HG02588 (cell line): ENCODE measurements at regions not wholly inside any gene's neighbourhood (a gene's known extent, or its start where the extent isn't known, plus 50 kb on each side); places are given as distances from the start of the nearest gene placed in this dataset.
"Not testable (repeated sequence)": the region's sequence is repeated elsewhere in the genome, so short reads cannot be mapped to it uniquely, and the experiment has no call there.

Experiments used
- ATAC-seq: cut with Tn5 transposase; IDR thresholded peaks from one replicate; pipeline ENCODE4 v1.9.1; 2021; ENCODE audit warnings: mild to moderate bottlenecking, moderate library complexity; ENCODE audit not compliant: unreplicated experiment

DNA sequence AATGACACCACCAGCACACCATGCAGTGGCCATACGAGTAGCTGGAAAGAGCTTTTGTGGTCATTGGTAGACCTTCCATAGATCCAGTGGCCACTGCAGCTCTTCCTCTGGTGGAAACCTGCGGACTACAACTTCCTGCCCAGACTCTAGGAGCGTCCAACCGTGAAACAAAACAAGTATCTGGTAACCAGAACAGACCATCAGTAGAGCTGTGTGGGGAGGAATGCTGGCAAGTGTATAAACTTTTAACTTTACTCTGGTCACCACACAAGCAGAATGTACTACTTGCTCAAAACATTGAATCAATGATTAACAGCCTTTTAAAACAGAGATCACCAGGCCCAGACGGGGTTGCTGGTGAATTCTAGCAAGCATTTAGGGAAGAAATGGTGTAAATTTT, 154.7 kb upstream of the DGKB start:
- ATAC-seq = no peak

DNA sequence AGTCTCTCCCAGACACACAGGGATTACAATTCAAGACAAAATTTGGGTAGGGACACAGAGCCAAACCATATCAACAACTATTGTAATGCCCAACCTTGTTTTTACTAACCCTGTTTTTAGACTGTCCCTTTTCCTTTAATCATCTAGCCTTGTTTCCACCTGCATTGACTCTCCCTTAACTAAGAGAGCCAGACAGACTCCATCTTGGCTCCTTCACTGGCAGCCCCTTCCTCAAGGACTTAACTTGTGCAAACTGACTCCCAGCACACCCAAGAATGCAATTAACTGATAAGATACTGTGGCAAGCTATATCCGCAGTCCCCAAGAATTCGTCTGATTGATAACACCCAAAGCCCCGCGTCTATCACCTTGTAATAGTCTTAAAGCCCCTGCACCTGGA, 151.8 kb upstream of the DGKB start:
- ATAC-seq = not testable (repeated sequence)

DNA sequence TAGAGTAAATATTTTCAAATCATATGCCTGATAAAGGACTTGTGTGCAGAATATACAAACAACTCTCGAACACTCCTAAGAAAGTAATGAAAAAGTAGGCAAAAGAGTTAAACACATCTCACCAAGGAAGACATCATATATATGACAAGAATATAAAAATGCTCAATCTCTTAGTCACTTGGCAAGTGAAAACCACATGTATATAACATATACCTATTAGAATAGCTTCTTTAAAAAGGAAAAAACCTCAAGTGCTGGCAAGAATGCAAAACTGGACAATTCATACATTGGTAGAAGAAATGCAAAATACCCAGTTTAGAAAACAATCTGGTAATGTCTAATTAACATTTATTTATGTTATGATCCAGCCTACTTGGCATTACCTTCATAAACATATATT, 146.6 kb upstream of the DGKB start:
- no peak for ATAC-seq

DNA sequence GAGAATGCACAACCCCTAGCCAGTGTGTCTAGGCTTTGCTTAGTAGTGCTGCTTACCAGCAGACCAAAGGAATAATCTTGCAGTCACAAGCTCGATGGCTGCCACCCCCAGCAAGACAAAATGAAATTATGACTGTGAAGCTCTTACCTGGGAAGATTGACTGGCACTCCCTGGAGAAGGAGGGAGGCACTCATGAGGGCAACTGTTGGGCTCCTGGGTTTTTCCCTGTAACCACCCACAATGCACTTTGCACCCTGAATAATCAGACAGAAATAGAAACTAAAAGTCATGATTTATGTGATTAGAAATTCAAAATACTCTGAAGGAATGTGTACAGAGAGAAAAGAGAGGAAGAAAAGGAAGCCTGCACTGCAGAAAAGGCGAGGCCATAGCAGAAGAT, 144.3 kb upstream of the DGKB start:
- no peak for ATAC-seq

DNA sequence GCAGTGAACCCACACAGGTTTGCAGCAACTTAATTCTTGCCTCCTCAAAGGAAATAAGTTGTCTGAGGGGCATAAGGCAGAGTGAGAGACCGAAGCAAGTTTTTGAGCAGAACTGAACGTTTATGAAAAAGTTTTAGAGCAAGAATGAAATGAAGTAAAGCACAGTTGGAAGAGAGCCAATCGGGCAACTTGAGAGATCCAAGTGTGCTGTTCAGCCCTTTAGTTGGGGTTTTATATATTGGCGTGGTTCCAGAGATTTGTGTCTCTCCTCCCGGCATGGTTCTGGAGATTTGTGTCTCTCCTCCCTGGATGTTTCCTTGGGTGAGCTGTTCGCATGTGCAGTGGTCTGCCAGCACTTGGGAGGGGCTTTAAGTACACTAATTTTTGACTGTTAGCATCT, 141.4 kb upstream of the DGKB start:
- ATAC-seq = no peak

DNA sequence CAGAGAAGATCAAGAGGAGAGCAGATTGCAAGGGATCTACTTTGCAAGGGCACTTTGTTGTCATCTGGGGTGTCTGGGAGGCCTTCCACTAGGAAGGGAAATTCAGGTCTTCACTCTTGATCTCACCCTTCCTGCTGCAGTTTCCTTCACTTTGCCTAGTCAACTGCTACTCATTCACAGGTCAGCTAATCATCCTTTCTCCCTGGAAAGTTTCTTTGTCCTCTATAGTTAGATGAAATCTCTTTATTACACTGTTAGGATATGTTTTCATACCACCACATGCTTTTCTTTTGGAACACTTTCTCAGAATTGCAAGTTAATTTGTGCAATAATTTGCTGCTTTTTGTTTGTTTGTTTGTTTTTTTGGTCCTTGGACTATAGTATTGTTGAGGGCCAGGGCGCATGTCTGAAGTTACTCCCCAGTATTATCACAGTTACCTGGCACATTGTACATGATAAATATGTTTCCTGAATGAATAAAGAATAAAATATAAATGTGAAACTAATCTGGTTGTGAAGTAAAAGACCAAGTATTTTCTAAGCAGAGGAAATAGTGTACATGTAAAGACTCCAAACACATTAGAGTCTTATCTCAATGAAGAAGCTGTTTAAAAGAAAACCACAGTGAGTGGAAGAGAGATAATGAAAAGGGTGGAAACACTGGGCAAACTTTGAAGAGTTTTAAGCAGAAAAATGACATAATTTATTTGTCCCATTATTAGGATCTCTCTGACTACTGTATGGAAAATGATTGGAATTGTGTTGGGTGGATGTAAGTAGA, 139.9 kb upstream of the DGKB start:
- no peak for ATAC-seq

DNA sequence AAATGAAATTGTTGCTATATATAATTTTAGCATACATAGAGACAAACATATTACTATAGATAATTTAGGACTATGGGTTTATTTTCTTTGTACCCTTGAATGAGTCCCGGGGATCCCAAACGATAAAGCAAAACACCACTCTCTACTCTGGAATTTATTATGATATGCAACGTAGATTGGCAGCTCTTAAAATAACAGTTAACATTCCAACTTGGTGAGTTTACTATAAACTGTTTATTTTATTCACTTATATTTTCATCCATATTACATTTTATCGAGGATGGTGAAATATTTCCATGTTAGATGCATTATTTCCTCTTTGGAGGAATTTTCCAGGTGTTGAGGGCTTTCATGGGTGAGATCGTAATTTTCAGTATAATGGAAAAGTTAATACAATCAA, 138.7 kb upstream of the DGKB start:
- ATAC-seq = no peak

DNA sequence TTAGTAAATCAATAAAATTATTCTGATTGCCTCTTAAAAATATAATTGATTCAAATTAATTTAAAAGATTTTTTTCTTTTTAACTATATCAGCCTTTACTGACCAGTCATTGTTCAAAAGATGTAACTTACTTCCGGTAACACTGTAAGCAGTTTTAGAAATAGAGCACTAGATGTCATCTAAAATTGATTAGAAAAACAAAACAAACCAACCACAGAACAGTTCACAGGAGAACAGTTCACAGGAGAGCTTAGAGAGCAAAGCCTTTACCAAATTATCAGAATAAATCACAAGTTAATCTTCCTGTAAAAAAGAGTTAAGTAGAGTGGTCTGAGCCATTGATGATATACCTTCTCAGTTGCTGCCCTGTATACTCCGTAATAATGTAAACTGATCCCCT, 133.3 kb upstream of the DGKB start:
- no peak for ATAC-seq

DNA sequence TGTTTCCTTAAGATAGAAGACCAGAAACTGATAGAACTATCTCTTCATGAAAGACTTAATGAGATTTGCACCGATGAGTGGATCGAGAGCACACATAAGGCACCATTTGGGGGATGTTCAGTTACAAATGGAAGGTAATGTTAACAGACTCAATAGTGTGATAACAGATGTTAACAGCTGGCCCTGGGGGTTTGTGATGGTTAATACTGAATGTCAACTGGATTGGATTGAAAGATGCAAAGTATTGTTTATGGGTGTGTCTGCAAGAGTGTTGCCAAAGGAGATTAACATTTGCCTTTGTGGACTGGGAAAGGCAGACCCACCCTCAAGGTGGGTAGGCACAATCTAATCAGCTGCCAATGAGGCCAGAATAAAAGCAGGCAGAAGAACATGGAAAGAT, 130.5 kb upstream of the DGKB start:
- ATAC-seq = no peak

DNA sequence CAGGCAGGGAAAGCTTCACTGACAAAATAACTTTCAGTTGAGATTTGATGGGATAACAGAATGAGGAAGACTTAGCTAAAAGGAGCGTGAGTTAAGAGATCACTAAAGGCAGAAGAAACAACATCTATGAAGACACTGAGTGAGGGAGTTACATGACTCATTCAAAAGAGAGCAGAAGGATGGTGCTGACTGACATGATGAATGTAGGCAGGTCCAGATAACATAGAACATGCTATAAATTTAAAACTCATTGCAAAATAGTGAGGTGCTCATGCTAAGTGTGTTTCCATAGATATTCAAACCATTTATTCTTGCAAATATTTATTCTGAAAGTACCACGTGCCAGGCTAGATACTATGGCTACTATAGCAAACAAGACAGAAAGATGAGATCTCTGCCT, 116.4 kb upstream of the DGKB start:
- no peak for ATAC-seq

DNA sequence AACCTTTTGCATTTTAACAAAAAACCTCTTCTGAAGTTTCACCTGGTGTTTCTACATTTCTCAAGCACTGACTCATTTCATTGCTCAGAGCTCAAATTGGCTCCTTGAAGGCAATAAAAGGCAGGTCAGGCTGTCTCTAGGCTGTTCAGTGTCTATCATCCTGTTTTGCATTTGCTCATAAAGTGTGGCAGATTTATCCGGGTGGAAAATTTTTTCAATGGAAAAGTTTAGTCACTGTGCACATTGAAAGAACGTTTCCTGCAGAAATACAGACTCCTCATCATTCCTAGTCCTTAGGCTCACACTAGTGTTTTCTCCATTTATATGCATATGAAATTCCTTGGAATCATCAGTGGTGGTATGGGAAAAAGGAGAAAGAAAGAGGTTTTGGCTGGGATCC, 114.2 kb upstream of the DGKB start:
- ATAC-seq = no peak

DNA sequence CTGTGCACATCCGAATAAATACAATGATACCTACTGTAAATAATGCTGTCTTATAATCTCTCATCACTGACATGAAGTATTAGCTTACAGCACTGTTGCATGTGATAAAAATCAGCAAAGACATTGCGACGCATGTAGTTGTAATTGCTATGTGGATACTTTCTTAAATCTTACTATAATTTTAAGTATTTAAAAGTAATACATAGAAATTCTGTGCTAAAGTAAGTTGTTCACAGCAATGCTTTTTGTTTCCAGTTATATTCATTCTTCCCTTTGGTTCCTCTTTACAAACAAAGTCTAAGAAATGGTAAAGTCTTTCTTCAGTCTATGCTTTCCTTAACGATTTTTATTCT, 113.7 kb upstream of the DGKB start:
- ATAC-seq = no peak

DNA sequence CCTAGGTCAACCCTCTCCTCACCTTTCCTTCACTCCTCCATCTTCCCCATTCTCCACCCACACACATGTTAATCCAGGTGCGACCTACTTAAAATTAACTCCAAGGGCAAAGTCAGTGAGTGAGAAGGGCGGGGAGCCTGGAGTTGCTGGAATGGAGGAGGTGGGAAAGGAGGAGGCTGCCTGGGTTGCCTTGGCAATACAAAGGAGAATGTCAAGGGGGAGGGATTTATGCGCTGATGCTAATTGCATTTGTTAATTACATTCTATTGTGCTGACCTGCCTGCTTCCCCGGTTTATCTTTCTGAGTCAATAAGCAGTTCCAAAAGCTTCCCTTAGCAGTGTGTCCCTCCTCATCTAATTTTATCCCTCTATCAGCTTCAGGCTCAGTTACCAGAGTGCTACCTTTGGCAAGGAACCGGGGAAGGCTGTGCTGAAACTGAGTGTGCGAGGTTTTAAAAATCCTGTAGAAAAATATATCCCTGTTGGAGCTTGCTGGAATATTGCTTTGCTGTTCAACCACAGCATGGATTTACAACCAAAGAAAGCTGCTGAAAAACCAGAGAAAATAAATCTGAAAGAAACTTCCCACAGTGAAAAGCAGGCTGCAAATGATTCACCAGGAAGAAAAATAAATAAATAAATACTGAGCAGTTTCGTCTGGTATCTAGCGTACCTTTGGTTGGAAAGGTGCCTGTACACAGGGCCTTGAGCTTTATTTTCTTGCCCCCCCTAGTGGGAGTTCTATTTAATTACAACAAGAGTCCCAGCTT, 113.2 kb upstream of the DGKB start:
- peak; percentile 90 for ATAC-seq

DNA sequence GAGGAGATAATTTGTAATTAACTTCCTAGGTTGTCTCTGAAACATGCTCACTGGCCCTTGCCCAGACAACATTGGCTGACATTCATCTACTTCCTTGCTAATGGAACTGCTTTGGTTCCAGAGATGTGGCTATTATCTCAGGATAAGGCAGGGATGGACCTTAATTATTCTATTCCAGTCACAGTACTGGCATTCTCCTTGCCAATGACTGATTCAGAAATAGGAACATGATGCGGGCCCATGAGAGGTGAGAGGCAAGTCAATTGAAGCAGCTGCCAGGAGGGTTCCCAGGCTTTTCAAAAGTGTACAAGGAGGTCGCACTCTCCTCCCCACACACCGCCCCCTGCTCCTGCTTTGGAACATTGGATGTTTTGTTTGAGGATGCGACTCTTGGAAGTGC, 109.6 kb upstream of the DGKB start:
- ATAC-seq = no peak

DNA sequence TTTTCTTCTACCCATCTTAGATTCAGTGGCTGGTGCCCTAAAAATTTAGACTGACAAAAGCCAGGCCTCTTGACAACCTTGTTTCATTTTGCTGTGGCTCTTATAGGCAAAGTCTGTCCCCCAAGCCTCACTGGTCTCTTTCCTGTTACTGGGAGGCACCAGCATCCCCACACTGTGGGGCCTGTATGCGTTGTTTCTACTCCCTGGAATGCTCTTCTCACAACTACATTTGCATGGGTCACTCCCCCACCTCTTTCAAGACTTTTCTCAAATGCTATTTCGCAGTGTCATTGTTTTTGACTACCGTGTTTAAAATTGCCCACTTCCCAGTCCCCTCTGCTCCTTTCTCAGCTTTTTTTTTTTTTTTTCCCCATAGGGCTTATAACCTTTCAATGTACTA, 108.7 kb upstream of the DGKB start:
- ATAC-seq = no peak

DNA sequence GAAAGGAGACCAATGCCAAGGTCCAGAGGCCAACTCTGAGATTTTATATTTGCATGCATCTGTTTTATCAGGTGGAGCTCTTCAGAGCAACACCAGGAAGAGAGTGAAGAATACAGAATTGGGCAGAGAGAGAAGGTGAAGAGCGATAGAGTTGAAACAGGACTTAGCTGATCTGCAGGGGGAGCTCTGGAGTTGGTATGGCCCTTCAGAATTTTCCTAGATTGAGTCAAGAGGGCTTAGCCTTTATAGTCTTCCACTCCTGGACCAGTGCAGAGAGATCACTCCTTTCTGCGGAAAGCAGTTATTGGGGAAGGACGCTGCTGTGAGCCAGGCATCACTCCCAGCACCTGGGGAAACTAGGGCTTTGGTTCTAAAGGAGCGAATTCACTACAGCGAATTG, 105.0 kb upstream of the DGKB start:
- no peak for ATAC-seq

DNA sequence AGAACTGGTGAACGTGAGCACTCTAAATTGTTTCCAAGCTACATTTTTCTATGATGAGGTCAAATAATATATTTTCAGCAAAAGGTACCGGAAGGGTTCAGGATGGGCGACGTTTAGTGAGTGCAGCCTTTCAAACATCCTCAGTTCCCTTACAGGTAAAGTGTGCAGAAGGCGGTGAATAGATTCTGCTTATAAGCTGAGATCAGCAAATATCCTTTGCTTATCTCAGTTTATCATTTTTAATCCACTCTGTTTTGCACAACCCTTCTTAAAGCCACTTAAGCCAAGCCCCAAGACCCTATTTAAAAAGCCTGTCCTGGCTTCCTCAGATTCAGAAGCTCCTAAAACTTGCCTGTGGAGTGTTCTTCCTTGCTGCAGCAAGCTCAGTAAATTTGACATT, 103.1 kb upstream of the DGKB start:
- ATAC-seq = no peak

DNA sequence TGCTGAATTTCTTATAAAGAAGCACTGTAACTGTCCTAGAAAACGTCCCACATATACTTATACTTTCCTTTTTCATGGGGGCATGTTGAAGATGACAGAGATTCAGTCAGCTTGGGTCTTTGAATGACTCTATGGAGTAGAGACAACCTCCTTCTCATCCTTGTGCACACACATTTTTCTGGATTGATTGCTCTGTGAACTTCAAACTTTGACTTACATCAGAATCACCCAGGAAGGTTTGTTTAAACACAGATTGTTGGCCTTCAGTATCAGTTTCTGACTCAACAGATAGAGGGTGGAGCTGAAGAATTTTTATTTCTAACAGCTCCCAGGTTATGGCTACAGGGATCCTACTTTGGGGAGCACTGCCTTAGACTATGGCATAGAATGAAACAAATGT, 97.6 kb upstream of the DGKB start:
- ATAC-seq = no peak

DNA sequence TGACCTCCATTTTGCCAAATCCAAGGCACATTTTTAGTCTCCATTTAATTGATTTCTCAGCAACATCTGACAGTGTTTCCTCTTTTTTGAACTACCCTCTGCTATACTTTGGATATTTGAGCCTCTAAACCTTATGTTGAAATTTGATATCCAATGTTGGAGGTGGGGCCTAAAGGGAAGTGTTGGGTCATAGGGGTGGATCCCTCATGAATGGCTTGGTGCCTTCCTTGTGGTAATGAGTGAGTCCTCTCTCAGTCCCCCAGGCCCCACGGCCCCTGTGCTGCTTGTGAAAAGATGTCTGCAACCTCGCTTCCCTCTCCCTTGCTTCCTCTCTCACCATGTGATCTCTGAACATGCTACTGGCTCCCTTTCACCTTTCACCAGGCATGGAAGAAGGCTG, 96.8 kb upstream of the DGKB start:
- ATAC-seq = no peak

DNA sequence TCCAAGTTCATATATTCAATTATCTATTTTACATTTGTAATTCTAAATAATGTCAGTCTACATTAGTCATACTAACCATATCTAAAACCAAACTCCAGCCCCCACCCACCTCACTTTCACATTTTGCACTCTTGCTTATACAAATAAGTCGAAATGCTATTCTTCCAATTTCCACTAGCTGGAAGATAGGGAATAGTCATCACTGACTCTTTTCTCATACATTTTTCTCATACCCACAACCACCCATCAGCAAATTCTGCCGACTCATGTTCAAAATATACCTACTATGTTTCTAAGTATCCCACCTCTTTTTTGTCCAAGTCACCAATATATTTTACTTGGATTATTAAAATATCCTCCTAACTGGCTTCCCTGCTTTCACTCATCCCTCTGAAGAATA, 93.2 kb upstream of the DGKB start:
- ATAC-seq = no peak

DNA sequence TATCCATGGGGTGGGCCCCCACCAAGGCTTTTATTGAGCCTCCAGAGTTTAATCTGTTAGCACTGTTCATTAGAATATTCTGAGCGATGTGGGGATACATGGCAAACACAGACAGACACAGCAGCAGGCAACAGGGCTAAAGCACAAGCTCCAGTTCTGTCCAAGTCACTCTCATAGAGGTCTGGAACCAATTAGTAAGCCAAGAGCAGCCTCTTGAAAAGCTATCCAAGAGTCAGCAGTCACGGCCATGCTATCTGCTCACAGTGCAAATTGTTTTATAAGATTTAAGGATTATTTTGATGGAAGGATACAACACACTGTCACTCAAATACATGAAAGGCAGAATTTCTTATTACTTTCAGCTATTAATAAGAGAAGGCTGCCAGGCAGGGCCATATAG, 86.4 kb upstream of the DGKB start:
- no peak for ATAC-seq

DNA sequence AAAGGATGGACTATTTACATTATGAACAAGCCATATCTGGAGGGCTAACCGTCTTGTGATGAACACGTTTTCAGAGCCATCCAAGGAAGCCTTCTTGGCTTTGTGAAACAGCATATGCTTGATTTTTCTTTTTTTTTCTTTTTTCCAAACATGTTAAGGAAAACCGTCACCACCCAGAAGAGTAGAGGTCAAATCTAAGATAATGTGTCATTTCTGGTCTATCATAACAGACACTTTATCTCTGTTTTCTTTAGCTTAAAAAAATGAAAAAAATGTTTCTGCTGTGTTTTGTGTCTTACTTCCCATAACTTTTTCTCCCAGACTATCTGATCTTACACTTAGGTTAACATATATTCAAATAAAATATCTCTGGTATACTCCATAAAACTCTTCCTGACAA, 76.1 kb upstream of the DGKB start:
- ATAC-seq = no peak

DNA sequence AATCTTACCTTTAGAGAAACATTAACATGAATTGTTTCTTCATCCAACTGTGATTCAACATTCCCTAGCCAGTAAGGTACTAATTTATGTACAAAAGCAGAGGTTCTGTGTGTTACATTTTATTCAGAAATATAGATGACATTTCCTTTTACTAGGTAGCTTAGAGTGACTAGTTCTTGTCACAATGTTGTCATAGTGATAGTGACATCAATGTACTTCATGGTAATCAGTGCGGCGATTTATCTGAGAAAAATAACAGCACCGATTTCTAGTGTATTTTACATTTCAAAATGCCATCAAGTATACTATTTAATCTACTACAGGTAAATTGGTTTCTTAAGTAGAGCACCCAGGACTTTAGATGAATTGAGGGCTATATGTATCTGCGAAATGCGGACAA, 72.1 kb upstream of the DGKB start:
- ATAC-seq = no peak
